ENCODE measurements at regions not wholly inside any gene's neighbourhood (a gene's known extent, or its start where the extent isn't known, plus 50 kb on each side); places are given as distances from the start of the nearest gene placed in this dataset.

DNA sequence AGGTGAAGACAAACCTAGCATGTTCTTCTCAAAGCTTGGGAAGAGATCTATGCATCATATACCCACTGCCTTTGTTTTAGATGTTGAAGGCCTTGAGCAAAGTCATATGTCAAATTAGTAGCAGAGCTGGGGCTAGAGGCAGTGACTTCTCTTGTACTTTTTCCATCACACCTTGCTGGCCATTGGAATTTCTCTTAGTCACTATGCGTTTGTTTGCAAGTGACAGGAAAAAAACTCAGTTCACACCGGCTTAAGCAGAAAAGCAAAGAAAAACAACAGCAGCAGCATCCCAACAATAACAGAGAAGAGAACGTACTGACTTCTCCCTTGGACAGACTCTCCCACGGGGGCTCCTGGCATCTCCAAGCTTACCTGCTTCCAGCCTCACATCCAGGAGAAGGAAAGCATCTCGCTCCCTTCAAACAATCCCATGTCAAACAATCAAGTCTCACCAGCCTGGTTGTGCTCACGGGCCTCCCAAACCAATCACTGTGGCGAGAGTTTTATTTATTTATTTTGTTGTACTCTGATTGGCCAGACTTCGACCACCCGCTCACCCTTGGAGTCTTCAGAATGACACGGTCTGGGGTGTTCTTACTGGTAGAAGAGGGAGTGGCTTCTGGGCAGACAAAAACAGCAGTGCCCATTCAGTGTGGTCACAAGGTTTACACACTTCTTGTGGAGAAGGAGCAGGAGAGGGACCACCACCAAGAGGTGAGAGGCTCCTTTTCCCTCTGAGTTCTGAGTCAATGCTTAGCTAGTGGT is 83.8 kb upstream of the STC2 start:
- no peak for TF ChIP-seq CTCF (conservative IDR thresholded peaks at IDR 0.05; ENCODE audit: low read depth, low read length)
- no peak for TF ChIP-seq EZH2 (IDR thresholded peaks at IDR 0.05; ENCODE audit: borderline replicate concordance, low read depth, low read length, poor library complexity, severe bottlenecking)
